ENCODE measurements at regions not wholly inside any gene's neighbourhood (a gene's known extent, or its start where the extent isn't known, plus 50 kb on each side); places are given as distances from the start of the nearest gene placed in this dataset.

DNA sequence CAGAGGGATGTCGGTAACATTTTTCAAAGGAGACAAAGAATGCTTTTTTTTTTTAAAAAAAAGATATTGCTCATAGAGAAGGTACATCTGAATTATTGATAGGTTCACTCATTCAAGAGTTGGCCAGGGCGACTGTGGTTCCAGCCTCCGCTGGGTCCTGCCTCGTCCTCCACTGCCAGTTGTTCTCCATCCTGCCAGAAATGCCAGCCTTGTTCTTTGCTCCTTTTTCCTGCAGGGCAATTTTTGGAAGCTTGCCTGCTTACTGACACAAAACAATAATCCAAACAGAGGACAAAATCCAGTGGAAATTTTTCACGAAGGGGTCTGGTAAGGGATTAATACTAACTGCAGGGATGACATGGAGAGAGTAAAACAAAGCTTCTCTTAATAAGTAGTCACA lies 1113.0 kb downstream of the CBLN2 start:
- ChIA-PET POLR2A (no interaction called here), CTCF (ENCODE audit: low intra/inter-chr PET ratio, low total read pairs) (no interaction called here)
- 8% methylated on average over 5 of the region's 5 CpGs for WGBS (ENCODE audit: low lambda C conversion rate)
- TF ChIP-seq KAT2B (IDR thresholded peaks at IDR 0.05; ENCODE audit: borderline replicate concordance, low read depth, low read length) (no peak), NR3C1 (CRISPR knock-in tag; IDR thresholded peaks at IDR 0.05) (no peak), CENPT (CRISPR knock-in tag; IDR thresholded peaks at IDR 0.05; ENCODE audit: low read depth) (no peak), ATF7-NPFF (CRISPR knock-in tag; IDR thresholded peaks at IDR 0.05; ENCODE audit: low read depth) (no peak), SNAI1 (CRISPR knock-in tag; IDR thresholded peaks at IDR 0.05; ENCODE audit: borderline replicate concordance) (no peak), RNF2 (conservative IDR thresholded peaks at IDR 0.05; ENCODE audit: low read depth) (no peak), DNMT1 (CRISPR knock-in tag; IDR thresholded peaks at IDR 0.05) (no peak), ZNF776 (CRISPR knock-in tag; IDR thresholded peaks at IDR 0.05) (no peak), ZNF713 (CRISPR knock-in tag; IDR thresholded peaks at IDR 0.05) (no peak), ATF1 (CRISPR knock-in tag; IDR thresholded peaks at IDR 0.05) (no peak), ZNF383 (CRISPR knock-in tag; IDR thresholded peaks at IDR 0.05; ENCODE audit: borderline replicate concordance) (no peak), ZNF274 (CRISPR knock-in tag; IDR thresholded peaks at IDR 0.05) (no peak), HMG20B (CRISPR knock-in tag; conservative IDR thresholded peaks at IDR 0.05) (no peak), ZNF616 (CRISPR knock-in tag; IDR thresholded peaks at IDR 0.05; ENCODE audit: low read depth) (no peak), ZNF780A (CRISPR knock-in tag; IDR thresholded peaks at IDR 0.05) (no peak), ZKSCAN5 (CRISPR knock-in tag; IDR thresholded peaks at IDR 0.05) (no peak), ZNF331 (CRISPR knock-in tag; IDR thresholded peaks at IDR 0.05) (no peak)
- TF ChIP-seq, protein P1, sequence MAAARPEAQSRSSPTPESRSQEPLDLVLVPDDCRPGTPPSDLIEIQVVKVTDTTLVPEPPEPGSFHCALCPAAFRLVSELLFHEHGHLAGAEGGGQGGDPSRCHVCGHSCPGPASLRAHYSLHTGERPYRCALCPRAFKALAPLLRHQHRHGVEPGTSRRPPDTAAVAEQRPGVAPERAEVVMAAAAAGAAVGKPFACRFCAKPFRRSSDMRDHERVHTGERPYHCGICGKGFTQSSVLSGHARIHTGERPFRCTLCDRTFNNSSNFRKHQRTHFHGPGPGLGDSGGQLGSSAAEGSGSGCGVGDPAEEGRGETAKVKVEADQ (CRISPR knock-in tag; IDR thresholded peaks at IDR 0.05; ENCODE audit: borderline replicate concordance) = no peak
- TF ChIP-seq, protein P2, sequence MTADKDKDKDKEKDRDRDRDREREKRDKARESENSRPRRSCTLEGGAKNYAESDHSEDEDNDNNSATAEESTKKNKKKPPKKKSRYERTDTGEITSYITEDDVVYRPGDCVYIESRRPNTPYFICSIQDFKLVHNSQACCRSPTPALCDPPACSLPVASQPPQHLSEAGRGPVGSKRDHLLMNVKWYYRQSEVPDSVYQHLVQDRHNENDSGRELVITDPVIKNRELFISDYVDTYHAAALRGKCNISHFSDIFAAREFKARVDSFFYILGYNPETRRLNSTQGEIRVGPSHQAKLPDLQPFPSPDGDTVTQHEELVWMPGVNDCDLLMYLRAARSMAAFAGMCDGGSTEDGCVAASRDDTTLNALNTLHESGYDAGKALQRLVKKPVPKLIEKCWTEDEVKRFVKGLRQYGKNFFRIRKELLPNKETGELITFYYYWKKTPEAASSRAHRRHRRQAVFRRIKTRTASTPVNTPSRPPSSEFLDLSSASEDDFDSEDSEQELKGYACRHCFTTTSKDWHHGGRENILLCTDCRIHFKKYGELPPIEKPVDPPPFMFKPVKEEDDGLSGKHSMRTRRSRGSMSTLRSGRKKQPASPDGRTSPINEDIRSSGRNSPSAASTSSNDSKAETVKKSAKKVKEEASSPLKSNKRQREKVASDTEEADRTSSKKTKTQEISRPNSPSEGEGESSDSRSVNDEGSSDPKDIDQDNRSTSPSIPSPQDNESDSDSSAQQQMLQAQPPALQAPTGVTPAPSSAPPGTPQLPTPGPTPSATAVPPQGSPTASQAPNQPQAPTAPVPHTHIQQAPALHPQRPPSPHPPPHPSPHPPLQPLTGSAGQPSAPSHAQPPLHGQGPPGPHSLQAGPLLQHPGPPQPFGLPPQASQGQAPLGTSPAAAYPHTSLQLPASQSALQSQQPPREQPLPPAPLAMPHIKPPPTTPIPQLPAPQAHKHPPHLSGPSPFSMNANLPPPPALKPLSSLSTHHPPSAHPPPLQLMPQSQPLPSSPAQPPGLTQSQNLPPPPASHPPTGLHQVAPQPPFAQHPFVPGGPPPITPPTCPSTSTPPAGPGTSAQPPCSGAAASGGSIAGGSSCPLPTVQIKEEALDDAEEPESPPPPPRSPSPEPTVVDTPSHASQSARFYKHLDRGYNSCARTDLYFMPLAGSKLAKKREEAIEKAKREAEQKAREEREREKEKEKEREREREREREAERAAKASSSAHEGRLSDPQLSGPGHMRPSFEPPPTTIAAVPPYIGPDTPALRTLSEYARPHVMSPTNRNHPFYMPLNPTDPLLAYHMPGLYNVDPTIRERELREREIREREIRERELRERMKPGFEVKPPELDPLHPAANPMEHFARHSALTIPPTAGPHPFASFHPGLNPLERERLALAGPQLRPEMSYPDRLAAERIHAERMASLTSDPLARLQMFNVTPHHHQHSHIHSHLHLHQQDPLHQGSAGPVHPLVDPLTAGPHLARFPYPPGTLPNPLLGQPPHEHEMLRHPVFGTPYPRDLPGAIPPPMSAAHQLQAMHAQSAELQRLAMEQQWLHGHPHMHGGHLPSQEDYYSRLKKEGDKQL (CRISPR knock-in tag; IDR thresholded peaks at IDR 0.05; ENCODE audit: low read depth) = no peak
- TF ChIP-seq, protein P3, sequence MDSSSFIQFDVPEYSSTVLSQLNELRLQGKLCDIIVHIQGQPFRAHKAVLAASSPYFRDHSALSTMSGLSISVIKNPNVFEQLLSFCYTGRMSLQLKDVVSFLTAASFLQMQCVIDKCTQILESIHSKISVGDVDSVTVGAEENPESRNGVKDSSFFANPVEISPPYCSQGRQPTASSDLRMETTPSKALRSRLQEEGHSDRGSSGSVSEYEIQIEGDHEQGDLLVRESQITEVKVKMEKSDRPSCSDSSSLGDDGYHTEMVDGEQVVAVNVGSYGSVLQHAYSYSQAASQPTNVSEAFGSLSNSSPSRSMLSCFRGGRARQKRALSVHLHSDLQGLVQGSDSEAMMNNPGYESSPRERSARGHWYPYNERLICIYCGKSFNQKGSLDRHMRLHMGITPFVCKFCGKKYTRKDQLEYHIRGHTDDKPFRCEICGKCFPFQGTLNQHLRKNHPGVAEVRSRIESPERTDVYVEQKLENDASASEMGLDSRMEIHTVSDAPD (CRISPR knock-in tag; IDR thresholded peaks at IDR 0.05) = no peak
- Histone ChIP-seq H3K79me2 (ENCODE audit: insufficient read depth, low read length) (no peaks in the 10 kb centered on the region), H4K20me1 (ENCODE audit: insufficient read depth, low read length) (no peaks in the 10 kb centered on the region), H3K4me2 (ENCODE audit: low read depth, low read length) (no peak overlapping the region), H3K4me1 (ENCODE audit: insufficient read depth, low read length) (no peaks in the 10 kb centered on the region), H3K9ac (ENCODE audit: insufficient read depth, low read depth, low read length) (no peak overlapping the region), H3K9me3 (ENCODE audit: low read length) (no peaks in the 10 kb centered on the region), H3K36me3 (replicated peaks in 1 of 2; ENCODE audit: control insufficient read depth in 1 of 2, insufficient read depth in 2 of 2, low read length in 2 of 2) (no peaks in the 10 kb centered on the region), H3K27ac (ENCODE audit: extremely low read length, insufficient read depth, low read length) (no peak overlapping the region), H2AFZ (ENCODE audit: low read length) (no peak overlapping the region), H3K4me3 (replicated peaks in 1 of 3; ENCODE audit: insufficient read depth in 1 of 3, low read depth in 2 of 3, low read length in 3 of 3) (no peak overlapping the region), H3K27me3 (ENCODE audit: control insufficient read depth in 1 of 2, insufficient read depth in 2 of 2, low read length in 2 of 2) (no peaks in the 10 kb centered on the region)
- ATAC-seq (no peak), DNase-seq (ENCODE audit: low spot score) (no peak), FAIRE-seq (no peak)
- intact Hi-C loops (cut with micrococcal nuclease; ENCODE audit: unreplicated experiment) (no loop called here), in situ Hi-C loops (cut with HindIII; ENCODE audit: extremely low pct_ligation_motif_present, low pct_unique_long_range_greater_than_20kb) (no loop called here)
- no TSS peak for BruUV-seq (replicated peaks)

Data from HepG2 (cell line).